Suppressor macrophage treated with lipopolysaccharide for 4 hours (primary cell): ENCODE measurements at regions not wholly inside any gene's neighbourhood (a gene's known extent, or its start where the extent isn't known, plus 50 kb on each side); places are given as distances from the start of the nearest gene placed in this dataset.
A peak's percentile ranks its signal among the peaks of the same experiment; 100 is the strongest.

ENCODE experiments used
- DNase-seq: peaks from one replicate; pipeline ENCODE4 v3.0.0-alpha.2; 2020

DNA sequence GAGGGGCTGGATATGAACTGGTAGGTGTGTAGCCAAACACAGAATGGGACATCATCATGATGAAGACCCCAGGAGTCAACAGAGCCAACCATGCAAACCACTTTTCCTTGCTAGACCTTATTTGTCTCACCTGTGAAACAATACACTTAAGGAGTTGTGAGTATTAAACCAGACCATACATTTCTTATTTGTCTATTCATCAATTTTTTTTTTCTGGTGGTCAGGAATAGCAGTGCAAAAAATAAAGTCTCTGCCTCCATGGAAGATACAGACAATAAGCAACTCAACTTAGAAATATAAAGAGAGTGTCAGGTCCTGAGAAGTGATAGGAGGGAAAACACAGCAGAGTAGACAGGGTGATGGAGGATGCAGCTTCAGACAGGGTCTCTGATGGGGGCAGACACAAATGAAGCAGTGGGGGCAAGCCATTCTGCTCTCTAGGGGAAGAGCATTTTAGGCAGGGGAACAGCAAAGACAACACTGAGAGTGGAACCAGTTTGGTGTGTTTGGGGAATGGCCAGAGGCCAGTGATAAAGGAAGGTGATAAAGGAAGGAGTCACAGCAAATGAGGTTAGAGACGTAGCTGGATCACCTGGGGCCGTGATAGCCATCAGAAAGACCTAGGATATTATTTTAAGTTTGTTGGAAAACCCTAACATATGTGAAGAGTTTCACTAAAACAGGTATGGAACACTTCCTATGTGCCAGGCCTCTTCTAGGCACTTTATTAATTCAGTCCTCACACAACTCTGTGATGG, 256.2 kb downstream of the MAN2A1 start:
- no peak for DNase-seq

DNA sequence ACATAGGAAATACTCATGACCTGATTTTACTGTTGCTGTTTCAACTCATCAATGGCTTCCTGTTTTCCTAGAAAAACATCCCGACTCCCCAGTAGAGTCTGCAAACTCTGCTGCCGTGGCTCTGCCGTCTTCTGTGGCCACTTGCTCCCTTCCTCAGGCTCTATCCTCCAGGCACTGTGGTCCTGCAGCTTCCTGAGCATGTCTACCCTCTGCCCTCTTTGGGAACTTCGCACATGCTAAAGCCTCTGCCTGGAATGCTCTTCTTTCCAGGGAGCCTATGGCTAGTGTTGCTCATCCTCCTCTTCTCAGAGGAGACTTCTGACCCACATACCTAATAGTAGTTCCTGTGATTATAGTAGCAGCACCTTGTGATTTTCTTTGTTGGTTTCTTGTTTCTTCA, 256.9 kb downstream of the MAN2A1 start:
- DNase-seq = no peak

DNA sequence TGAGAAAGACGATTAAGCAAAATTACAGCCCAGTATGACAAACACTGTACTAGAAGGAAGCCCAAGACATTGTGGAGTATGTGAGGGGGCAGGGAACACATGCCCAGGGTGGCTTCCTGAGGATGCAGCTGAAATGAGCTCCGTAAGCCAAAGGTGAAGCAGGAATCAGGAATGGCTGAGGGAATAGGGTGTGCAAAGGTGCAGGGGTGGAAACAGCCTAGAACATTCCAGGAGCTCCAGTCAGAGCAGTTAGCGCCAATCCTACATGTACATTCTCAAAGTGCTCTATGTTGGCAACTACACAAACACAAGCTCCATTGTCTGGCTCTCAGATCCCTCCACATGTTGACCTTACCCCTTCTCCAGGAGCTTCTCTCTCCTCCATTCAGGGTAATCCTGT, 257.9 kb downstream of the MAN2A1 start:
- DNase-seq = no peak

DNA sequence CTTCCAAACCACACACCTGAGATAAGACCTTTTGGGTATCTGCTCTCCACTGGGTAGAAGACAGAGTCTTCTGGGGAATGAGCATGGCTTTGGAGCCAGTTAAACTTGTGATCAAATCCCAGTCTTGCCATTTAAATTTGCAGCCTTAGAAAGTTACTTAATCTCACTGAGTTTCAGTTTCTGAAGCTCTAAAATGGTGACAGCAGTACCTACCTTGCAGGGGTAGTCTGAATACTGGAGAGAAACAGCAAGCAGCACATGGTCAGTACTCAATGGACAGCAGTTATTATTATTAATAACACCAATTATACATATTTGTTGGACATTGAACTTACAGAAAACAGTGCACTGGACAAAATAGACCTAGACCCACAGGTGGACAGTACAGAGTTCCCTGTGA, 260.9 kb downstream of the MAN2A1 start:
- no peak for DNase-seq

DNA sequence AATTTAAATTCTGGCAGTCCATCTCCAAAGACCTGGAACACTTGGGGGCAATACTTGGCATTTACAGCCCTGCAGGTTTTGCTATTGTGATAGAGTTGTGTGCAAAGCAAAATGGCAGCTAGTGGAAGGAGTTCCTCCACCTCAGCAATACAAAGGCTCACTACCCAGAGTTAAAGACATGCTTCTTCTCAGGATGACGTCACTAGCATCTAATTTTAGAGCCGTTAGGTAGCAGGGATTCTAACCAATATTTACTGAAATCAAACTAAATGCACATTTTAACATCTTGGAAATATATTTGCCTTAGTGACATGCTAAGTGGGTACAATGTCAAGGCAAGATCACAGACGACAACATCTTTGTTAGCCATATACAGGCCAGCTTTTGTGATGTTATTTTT, 261.6 kb downstream of the MAN2A1 start:
- no peak for DNase-seq

DNA sequence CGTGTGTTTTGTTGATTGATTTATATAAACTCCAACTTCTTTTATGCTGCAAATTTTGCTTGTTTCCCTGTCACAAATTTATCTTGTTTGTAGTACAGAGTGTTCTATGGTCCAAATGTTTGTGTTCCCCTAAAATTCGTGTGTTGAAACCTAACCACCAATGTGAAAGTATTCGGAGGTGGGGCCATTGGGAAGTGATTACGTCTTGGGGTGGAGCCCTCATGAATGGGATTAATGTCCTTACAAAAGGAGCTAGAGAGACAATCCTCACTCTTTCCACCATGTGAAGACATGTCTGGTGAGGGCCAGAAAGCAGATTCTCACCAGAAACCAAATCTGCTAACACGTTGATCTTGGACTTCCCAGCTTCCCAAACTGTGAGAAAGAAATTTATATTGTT, 262.0 kb downstream of the MAN2A1 start:
- no peak for DNase-seq

DNA sequence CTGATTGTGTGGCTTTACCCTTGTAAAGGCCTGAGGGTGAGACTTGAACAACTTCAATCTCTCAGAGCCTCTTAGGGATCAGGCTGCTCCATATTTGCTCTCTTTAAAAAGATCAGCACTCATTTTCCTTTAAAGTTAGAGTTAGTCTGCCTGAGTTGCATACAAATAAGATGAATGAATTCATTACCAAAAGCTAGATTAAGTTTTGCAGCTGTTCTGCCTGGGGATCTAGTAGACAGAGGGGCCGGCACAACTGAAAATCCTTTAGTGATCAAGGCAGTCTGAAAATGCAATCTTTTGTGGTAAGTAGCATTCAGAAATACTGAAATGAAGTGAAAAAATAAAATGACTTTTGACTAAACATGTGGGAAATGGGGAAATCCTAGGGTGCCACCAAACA, 264.0 kb downstream of the MAN2A1 start:
- no peak for DNase-seq

DNA sequence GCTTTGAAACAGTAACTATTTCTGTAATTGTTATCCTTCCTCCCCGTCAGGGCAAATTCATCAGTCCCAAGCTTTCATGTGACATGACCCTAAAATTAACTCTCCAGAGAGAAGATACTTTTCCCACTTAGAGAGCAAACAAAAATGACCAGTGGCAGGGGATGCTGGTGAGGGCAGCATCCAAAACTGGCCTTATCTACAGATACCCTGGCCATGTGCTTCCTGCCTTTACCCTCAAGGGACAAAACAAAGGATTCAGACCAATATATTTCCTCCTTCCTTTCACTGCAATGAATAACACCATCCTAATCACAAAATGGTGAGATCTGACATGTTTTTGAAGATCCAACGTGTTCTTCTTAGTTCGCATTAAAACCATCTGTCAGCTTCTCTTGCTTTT, 267.2 kb downstream of the MAN2A1 start:
- no peak for DNase-seq

DNA sequence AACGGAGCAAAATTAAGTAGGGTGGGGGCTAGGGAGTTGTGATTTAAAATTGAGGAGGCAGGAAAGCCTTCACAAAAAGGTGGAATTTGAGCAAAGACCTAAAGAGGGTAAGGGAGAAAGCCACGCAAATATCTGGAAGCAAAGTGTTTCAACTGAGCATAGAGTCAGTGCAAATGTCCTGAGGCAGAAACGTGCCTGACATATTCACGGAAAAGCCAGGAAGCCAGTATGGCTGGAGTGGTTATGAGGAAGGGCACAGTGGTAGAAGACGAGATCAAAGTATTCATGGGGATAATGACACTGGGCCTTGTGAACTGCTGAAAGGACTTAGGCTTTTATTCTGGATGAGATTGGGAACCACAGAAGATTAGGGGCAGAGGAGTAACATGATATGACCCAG, 268.4 kb downstream of the MAN2A1 start:
- no peak for DNase-seq

DNA sequence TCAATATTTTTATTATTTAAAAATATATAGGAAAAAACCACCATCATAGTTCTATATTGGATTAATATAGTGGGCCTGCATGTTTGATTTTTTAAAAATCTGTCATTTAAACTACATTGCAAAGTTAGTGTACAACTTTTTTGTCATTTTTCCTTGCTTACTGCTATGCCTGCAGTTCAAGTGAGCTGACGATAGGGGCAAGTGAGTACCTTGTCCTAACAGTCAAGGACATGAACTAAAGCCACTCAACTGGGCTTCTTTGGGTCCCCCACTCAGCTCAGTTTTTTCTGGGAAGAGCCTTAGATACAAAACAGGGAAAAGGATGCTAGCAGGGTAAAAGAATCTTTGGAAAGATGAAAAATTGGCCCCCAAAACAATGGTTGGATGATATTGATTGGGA, 269.9 kb downstream of the MAN2A1 start:
- no peak for DNase-seq

DNA sequence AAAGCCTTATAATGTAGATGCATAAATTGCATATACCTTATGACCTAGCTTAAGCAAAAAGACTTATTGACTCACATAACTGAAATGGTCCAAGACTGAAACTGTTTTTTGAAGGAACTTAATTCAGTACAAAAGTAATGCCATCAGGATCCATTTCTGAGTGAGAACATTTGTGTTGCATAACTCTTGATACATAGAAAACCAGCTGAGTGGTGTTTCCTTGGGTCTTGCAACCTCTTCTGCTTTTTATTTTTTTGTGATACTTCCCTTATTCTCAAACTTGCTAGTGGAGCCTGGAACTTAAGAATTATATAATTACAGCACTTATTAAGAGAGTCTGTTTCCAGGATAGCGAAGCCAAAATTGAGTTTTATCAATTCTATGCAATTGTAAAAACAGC, 272.0 kb downstream of the MAN2A1 start:
- peak; percentile 90 for DNase-seq

DNA sequence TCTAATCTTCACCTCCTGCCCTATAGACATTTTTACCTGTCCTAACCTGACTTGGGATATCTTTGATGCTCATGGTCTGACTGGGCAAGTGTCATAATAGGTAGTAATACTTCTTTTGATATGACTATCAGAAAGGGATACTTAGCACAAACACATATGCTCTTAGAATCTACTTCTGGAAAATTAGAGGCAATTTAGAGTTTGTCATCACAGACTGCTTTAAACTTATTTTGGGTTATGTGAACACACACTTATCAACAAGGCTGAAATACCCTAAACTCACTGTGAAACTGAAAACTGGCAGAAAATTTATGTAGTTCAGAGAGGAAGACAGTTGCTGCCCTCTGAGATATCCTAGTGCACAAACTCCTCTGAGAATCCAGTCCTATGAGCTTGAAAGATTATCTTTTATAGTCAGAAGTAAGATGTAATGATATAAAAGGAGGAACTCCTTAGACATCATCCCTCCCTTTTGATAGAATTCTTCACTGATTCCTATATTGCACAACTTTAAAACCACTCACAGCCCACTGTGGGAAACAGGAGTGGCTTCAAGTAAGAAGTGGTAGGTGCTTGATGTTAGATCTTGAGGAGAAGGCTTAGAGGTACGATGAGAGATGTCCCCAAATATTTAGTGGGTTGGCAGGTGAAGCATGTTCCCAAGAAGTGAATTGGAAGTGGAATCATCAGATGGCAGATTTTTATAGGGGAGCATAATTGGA, 273.3 kb downstream of the MAN2A1 start:
- DNase-seq = peak; percentile 66

DNA sequence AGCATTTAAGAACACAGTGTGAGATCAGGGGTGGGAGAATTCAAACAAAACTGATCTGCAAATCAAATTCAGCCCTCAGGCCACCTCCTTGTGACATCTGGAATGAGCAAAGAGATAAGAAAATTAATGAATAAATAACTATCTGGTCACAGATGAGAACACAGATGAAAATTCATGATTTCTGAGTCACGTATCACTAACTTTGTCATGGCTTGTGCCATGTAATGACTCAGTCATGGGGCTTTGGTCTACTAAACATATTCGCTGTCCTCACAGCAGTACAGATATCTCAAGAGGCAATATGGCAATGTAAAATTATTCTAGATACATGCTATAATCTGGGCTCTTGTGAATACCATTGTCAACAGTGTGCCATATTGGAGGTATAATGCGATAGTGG, 274.4 kb downstream of the MAN2A1 start:
- DNase-seq = peak; percentile 4

DNA sequence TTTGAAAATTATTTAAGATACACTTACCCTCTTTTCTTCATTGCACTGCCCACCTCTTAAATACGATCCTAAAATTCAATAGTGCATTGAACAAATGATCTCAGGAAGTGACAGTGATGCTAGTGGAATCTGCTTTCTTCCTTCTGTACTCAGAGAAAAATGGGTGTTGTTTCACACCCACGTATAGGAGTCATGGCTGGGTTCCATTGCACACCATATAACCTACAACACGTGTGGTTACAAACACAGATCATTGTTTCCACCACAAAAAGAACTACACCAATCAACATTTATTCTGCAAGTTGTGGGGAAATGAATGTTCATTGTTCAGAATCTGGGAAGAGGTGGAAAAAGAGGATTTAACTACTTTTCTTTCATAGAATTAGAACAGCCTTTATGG, 275.9 kb downstream of the MAN2A1 start:
- DNase-seq = no peak

DNA sequence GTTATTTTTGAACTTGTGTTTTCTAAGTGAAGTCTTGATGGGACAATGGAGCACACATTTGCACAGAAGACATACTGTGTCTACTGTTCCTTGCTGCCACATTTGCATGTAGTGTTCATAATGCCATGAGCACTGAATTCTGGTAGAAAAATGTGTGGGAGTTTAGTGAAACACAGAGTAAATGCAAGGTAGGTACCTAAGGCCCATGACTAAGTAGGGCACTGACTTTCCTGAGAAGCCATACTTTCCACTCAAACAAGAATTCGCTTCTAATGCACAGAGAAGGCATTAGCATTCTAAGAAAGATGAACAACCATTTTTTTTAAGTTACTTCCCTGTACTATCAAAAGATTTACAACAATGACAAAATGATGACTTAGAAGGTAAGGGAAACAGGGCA, 282.2 kb downstream of the MAN2A1 start:
- DNase-seq = no peak

DNA sequence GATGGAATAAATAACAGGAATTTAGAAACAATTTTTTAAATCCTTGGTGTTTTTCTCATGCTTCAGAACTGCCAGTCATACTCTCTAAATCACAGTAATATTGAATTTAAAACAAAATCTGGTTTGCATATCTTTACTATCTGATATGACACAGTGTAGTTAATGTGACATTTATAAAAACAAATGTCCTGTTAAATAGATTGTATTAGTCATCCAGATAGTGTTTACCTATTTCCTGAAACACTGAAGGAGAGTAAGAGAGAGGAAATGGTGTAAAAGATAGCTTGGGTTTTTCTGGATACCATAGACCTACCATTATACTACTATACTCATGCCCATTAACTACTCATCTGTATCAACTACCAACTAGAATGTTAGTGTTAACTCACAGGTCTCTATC, 292.3 kb downstream of the MAN2A1 start:
- no peak for DNase-seq

DNA sequence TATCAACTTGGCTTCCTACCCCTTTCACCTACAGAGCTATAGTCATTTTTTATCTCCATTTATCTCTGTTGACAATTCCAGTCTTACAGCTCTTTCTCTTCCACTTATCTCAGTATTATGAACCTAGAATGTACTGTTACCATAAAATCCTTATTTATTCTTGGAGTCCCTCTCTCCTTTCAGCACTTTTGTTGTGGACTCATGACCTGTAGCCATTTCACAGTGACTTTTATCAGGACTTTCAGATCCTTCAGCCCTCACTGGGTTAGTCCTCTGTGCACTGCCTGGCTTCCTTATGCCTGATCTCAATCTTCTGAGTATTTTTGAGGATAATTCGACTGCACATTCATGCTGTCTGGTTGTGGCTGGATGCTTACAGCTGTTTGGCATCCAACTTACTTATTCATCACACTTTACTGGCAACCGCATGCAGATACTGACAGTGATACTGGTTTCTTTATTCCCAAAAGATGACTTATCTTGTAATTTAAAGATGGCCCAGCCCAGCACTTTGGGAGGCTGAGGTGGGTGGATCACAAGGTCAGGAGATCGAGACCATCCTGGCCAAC, 293.3 kb downstream of the MAN2A1 start:
- DNase-seq = no peak

DNA sequence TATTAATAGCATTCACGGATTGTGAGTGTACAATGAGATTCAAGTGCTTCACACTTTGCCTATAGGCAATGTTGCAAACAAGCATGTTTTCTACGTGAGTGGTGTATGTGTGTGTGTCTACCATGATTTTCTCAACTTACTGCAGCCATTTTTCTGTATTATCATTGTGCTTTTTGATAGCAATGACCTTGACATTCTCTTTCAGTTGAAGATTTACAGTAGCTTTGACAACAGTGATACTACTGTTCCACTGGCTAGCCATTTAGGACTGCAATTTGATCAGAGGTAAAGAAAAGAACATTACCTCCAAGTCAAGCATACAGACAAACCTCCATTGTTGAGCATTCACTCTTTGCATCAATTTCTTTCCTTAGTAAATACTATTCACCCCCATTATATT, 297.0 kb downstream of the MAN2A1 start:
- no peak for DNase-seq

DNA sequence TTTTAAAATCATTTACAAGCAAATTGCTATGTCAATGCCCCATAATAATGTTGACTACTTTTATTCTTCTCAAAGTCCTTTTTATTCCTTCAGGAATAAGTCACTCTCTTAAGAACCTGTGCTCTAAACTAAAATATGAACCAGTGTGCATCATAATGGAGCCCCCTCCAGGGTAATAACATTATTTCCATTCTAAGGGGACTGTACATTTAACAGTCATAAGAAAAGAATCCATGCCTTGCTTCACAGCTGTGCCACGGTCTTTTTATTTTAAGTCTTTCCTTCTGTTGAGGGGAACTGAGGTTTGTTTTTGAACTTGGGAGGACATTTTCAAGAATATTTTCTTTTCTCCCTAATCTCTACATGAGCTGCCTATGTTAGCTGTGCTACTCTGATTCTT, 297.6 kb downstream of the MAN2A1 start:
- DNase-seq = no peak

DNA sequence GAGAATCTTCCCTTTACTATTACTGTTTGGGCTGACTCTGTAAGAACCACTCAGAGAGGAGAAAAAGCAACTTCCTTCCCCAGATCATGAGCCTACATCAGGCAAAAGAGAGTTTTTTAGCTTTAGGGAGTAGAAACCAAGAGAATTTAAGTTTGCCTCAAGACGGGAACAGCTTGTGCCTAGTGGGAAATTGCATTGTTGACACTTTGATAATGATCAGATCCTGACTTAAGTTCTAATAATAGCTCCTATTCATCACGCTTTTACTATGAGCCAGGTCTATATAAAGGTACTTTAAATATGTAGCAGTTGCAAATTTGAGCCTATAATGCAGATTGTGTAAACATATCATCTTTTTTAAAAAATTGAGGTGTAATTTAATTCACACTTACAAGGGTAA, 298.2 kb downstream of the MAN2A1 start:
- no peak for DNase-seq

DNA sequence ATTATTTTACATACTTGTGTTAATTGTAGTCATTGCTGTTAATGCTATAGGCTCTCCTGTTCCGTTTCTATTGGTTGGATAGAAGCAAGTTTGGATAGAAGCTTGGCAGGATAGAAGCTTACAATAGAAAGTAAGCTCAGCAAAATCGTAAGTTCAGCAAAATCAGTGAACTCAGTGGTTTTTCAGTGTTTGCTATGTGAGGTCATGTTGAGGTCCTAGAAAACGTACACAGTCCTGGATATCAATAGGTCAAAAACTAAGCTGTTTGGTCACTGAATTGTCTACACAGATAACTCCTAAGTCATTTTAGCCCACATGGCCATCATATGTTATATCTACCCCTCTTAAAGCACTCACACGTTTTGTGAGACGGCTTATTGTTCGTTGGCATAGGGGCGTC, 299.4 kb downstream of the MAN2A1 start:
- DNase-seq = no peak

DNA sequence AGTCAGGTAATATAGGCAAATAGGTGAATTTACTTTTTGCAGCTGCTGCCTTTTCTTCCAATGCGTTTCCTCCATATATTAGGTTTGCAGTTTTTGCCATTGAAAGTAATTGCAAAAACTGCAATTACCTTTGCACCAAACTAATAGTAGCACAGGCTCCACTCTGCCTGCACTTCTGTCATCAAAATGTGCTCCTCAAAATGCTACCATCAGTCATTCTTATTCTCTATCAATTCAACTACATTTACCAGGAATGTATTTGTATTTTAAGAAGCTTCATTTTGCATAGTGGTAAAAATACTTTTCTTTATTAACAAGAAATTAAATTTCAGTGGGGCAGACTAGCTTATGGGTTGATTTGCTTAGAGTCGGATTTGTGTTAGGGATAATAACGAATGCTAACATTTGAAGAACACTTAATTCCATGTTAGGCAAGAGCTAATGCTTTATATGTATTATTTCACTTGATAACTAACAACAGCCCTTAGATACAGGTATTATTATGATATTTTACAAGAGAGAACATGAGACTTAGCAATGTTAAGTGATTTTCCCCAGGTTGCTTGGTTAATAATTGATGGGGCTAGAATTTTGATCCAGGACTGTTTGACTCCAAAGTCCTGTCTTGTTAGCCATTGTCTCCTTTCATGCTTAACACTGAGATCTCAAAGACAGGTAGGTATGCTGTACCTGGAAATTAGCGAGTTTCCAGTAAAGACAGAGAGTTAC, 300.4 kb downstream of the MAN2A1 start:
- DNase-seq = no peak

DNA sequence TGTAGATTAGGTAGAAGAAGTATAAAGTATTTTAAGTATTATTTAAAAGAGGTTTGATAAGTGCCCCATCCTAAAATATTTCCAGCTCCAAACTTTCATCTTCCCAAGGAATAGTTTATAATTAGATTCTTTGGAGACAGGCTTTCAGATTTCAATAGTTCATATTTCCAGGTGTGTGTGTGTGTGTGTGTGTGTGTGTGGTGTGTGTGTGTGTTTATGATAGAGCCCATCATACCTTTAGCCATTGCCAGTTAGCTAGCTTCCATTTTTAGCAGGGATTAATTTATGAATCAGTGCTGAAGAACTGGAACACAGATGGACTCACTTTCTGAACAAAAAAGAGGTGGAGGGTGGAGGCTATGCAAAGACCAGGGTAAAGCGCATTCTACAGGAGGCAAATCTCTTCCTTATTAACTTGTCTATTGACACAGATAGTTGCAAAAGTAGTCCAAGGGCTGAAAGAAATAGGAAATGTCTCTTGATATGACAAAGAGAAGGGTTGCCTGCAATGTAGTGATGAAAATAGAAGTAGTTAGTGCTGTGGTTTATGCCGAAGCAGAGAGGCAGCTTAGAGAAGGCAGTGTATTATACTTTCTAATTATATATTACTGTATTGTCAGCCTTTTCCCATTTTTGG, 301.1 kb downstream of the MAN2A1 start:
- DNase-seq = no peak
